Osteoblast (primary cell): ENCODE measurements at regions not wholly inside any gene's neighbourhood (a gene's known extent, or its start where the extent isn't known, plus 50 kb on each side); places are given as distances from the start of the nearest gene placed in this dataset.

Experiments used
- DNase-seq: peaks from one replicate; pipeline ENCODE4 v3.0.0; 2011; ENCODE audit warnings: low spot score, mixed read lengths; ENCODE audit not compliant: insufficient read length; ENCODE audit errors: missing footprints
- H2AFZ ChIP-seq: 2 replicates; pipeline ENCODE4 v1.6.0; 2011; ENCODE audit warnings: mild to moderate bottlenecking, low read length
- H3K27ac ChIP-seq: 2 replicates; pipeline ENCODE4 v1.5.1; 2011; ENCODE audit warnings: mild to moderate bottlenecking, low read depth, low read length, moderate library complexity
- H3K27me3 ChIP-seq: 2 replicates; pipeline ENCODE4 v1.6.0; 2012; ENCODE audit warnings: mild to moderate bottlenecking, control low read depth, inconsistent platforms, low read length, moderate library complexity; ENCODE audit not compliant: insufficient read depth
- H3K36me3 ChIP-seq: 2 replicates; pipeline ENCODE4 v1.5.1; 2011; ENCODE audit warnings: mild to moderate bottlenecking, low read length, control low read depth, moderate library complexity; ENCODE audit not compliant: insufficient read depth
- H3K4me1 ChIP-seq: 2 replicates; pipeline ENCODE4 v1.5.1; 2011; ENCODE audit warnings: mild to moderate bottlenecking, low read length, control low read depth, moderate library complexity; ENCODE audit not compliant: insufficient read depth
- H3K4me2 ChIP-seq: 2 replicates; pipeline ENCODE4 v1.6.0; 2011; ENCODE audit warnings: mild to moderate bottlenecking, low read length; ENCODE audit not compliant: insufficient read depth
- H3K4me3 ChIP-seq: fragments of 200-600 bp; sonication (generic); 3 replicates; pipeline ENCODE4 v1.5.1; 2012; ENCODE audit warnings: mild to moderate bottlenecking, low read length, inconsistent platforms; ENCODE audit not compliant: insufficient read depth
- H3K79me2 ChIP-seq: 2 replicates; pipeline ENCODE4 v1.6.0; 2012; ENCODE audit warnings: mild to moderate bottlenecking, low read length, control low read depth, inconsistent platforms; ENCODE audit not compliant: insufficient read depth
- H3K9me3 ChIP-seq: 2 replicates; pipeline ENCODE4 v1.5.1; 2011; ENCODE audit warnings: low read depth, low read length, control low read depth
- H4K20me1 ChIP-seq: 2 replicates; pipeline ENCODE4 v1.6.0; 2012; ENCODE audit warnings: mild to moderate bottlenecking, low read length, control low read depth; ENCODE audit not compliant: insufficient read depth
- TF ChIP-seq, protein P1 (sequence below): IDR thresholded peaks from 2 replicates; pipeline ENCODE4 v1.5.1; 2011; ENCODE audit warnings: mild to moderate bottlenecking, low read depth, low read length, moderate library complexity; ENCODE audit errors: extremely low read depth

GRCh38 chr4:184289179-184289535 is 71.5 kb upstream of the ENPP6 start:
- H3K9me3 ChIP-seq, result no peaks in the 10 kb centered on the region
- H3K4me2 ChIP-seq, result no peak overlapping the region
- H3K27ac ChIP-seq, result no peak overlapping the region
- H2AFZ ChIP-seq, result no peak overlapping the region
- no peaks in the 10 kb centered on the region for H3K79me2 ChIP-seq
- no peaks in the 10 kb centered on the region for H3K36me3 ChIP-seq
- TF ChIP-seq, protein P1, sequence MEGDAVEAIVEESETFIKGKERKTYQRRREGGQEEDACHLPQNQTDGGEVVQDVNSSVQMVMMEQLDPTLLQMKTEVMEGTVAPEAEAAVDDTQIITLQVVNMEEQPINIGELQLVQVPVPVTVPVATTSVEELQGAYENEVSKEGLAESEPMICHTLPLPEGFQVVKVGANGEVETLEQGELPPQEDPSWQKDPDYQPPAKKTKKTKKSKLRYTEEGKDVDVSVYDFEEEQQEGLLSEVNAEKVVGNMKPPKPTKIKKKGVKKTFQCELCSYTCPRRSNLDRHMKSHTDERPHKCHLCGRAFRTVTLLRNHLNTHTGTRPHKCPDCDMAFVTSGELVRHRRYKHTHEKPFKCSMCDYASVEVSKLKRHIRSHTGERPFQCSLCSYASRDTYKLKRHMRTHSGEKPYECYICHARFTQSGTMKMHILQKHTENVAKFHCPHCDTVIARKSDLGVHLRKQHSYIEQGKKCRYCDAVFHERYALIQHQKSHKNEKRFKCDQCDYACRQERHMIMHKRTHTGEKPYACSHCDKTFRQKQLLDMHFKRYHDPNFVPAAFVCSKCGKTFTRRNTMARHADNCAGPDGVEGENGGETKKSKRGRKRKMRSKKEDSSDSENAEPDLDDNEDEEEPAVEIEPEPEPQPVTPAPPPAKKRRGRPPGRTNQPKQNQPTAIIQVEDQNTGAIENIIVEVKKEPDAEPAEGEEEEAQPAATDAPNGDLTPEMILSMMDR, result no peak
- no peaks in the 10 kb centered on the region for H4K20me1 ChIP-seq
- no peaks in the 10 kb centered on the region for H3K27me3 ChIP-seq
- no peak for DNase-seq
- H3K4me1 ChIP-seq, result no peaks in the 10 kb centered on the region
- no peak overlapping the region for H3K4me3 ChIP-seq

DNA sequence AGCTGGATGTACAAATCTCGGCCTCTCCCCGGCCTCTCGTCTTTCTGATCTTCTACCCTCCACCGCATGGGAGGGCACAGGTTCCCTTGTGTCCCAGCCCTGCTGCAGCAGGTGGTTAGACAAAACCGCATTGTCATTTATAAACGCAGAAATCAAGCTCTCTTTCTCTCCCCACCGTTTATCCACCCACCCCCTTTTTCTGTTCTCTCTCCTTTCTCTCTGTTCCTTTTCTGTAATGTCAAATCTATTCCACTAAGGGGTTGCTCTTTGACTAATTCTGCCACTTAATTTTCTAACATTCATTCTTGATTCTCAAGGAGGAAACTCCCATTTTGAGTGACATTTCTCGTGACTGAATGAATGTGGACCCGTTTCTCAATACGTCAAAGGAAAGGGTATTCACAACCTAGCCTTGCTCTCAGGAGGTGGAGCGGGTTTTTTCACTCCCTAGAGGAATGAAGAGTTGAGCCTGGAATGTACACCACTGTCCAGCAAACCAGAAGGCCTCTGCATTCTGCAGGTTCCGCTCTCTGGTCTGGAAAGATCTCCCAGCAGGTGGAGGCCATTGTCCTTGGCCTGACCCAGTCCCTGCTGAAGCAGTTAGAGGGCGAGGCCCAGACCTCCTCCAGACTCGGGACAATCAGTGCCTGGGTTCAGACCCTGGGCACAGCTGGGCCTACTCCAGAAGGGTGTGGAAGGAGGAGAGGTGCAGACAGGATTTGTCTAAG is 70.9 kb upstream of the ENPP6 start:
- no peaks in the 10 kb centered on the region for H4K20me1 ChIP-seq
- DNase-seq, result peak; percentile 54
- no peaks in the 10 kb centered on the region for H3K9me3 ChIP-seq
- H3K4me3 ChIP-seq, result no peak overlapping the region
- no peaks in the 10 kb centered on the region for H3K27me3 ChIP-seq
- no peaks in the 10 kb centered on the region for H3K4me1 ChIP-seq
- no peaks in the 10 kb centered on the region for H3K79me2 ChIP-seq
- H3K4me2 ChIP-seq, result no peak overlapping the region
- H3K36me3 ChIP-seq, result no peaks in the 10 kb centered on the region
- no peak overlapping the region for H3K27ac ChIP-seq
- peak overlapping the region; percentile 1 for H2AFZ ChIP-seq
- TF ChIP-seq, protein P1, result no peak

DNA sequence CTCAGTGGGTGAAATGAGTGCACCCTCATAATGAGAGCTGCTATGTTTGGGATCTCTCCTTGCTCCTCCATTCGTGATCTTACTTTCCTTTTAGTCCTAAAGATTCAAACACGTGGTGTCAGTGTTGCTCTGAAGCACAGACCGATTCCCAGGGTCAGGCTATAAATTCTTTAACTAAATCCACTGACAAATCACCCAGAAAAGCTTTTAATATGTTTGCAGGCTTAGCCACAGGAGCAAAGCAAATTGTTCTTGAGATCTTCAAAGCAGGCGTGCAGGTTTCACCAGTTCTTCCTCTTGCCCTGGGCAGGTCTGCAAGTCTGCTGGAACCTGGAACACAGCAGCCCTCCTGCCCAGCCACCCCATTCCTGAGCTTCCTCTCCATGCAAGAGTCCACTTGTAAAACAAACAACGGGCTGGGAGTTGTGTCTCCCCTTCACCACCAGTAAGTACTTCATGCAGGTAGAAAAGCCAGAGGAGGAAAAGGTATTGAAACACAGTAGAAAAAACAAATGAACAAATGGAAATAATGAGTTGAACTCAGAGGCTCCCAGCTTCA is 70.1 kb upstream of the ENPP6 start:
- Histone ChIP-seq H3K9me3 (no peaks in the 10 kb centered on the region), H3K4me2 (peak overlapping the region; percentile 33), H3K4me1 (no peaks in the 10 kb centered on the region), H3K79me2 (no peaks in the 10 kb centered on the region), H2AFZ (peak overlapping the region; percentile 88), H3K27ac (no peak overlapping the region), H4K20me1 (no peaks in the 10 kb centered on the region), H3K4me3 (no peak overlapping the region), H3K36me3 (no peaks in the 10 kb centered on the region), H3K27me3 (no peaks in the 10 kb centered on the region)
- TF ChIP-seq, protein P1, result peak; percentile 47
- peak; percentile 90 for DNase-seq

DNA sequence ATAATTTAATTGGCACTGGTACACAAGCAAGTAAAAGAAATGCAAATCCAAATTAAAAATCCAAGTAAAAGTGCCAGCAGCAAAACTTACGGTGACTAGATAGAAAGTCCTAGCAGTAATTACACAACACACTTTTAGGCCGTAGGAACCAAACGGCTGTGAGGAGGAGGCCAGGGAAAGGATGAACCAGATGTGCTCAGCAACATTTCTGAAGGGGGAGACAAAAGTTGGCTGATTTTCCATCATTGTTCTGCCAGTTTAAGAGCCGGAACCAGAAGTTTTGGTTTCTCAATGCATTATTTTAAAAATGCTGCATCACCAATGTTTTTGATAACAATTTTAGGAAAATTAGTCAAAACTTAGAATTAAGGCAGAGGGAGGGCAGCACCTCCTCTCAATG is 68.7 kb upstream of the ENPP6 start:
- Histone ChIP-seq H3K36me3 (no peaks in the 10 kb centered on the region), H4K20me1 (no peaks in the 10 kb centered on the region), H3K4me3 (no peak overlapping the region), H3K27me3 (no peaks in the 10 kb centered on the region), H3K4me1 (no peaks in the 10 kb centered on the region), H3K27ac (no peak overlapping the region), H2AFZ (no peak overlapping the region), H3K79me2 (no peaks in the 10 kb centered on the region), H3K4me2 (no peak overlapping the region), H3K9me3 (no peaks in the 10 kb centered on the region)
- no peak for DNase-seq
- TF ChIP-seq, protein P1, result no peak
